ENCODE measurements at regions not wholly inside any gene's neighbourhood (a gene's known extent, or its start where the extent isn't known, plus 50 kb on each side); places are given as distances from the start of the nearest gene placed in this dataset.
"Not testable (repeated sequence)": the region's sequence is repeated elsewhere in the genome, so short reads cannot be mapped to it uniquely, and the experiment has no call there.

DNA sequence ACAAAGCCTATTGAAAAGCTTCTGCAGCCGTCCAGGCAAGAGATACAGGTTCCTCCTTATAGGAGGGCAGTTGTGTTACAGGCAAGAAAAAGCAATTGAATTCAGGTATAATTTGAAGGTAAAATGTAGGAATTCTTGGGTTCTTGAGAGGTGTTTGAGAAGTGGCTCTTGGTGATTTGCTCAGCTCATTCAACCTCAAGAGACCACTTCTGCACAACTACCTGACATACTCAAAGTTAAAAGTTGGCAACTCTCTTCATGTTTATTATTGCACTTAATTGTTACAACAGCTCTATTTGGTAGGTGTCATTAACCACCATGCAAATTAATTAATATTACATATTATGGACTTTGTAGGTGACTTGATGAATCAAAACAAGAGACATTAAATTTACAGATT lies 753.2 kb downstream of the ADCYAP1 start:
- CTCF ChIA-PET, result no interaction called here
- POLR2A ChIA-PET, result no interaction called here

DNA sequence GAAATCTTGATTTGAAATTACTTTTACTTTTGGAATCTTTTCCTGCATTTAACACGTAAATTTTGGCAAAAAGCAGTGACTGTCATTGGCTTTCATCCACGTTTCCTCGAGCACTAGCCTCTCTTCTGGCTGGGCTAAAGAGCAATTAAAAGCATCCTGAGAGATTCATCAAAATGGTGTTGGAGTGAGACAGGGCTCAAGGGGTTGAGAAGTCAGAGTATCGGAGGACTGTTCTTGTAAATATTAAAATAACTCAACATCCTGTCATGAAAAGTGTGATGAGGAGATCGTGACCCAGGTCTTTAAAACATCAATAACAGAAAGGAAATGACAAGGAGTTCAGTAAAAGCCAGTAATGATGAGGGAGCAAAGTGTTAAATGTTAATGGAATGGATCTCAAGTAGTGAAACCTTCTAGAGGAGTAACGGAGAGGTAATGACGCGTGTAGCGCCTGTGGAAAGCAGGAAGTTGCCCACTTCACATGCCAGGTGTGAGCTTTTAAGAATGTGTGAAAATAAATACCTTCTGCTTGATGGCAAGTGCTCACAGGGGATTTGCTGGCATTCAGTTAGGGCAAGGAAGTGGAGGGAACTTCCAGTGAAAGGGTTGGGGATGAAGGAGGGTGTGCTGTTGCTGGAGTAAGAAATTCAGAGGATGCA lies 754.4 kb downstream of the ADCYAP1 start:
- CTCF ChIA-PET, result no interaction called here
- TF ChIP-seq, protein P1, sequence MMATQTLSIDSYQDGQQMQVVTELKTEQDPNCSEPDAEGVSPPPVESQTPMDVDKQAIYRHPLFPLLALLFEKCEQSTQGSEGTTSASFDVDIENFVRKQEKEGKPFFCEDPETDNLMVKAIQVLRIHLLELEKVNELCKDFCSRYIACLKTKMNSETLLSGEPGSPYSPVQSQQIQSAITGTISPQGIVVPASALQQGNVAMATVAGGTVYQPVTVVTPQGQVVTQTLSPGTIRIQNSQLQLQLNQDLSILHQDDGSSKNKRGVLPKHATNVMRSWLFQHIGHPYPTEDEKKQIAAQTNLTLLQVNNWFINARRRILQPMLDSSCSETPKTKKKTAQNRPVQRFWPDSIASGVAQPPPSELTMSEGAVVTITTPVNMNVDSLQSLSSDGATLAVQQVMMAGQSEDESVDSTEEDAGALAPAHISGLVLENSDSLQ (IDR thresholded peaks at IDR 0.05), result no peak
- TF ChIP-seq BHLHE40 (IDR thresholded peaks at IDR 0.05; ENCODE audit: borderline replicate concordance), result no peak
- no peak for TF ChIP-seq LEF1 (IDR thresholded peaks at IDR 0.05; ENCODE audit: borderline replicate concordance)
- TF ChIP-seq ELF4 (IDR thresholded peaks at IDR 0.05), result no peak
- no peak for TF ChIP-seq FOXM1 (IDR thresholded peaks at IDR 0.05; ENCODE audit: borderline replicate concordance)
- POLR2A ChIA-PET, result no interaction called here
- no peak for DNase-seq (ENCODE audit: extremely low spot score)

More for the DNA sequence above, 753.2 kb downstream of the ADCYAP1 start:
- TF ChIP-seq, protein P1 (IDR thresholded peaks at IDR 0.05), result no peak
- no peak for TF ChIP-seq FOXM1 (IDR thresholded peaks at IDR 0.05; ENCODE audit: borderline replicate concordance)
- TF ChIP-seq HDGF (IDR thresholded peaks at IDR 0.05; ENCODE audit: borderline replicate concordance), result no peak
- no peak for TF ChIP-seq SUZ12 (IDR thresholded peaks at IDR 0.05)
- TF ChIP-seq CTBP1 (IDR thresholded peaks at IDR 0.05; ENCODE audit: borderline replicate concordance), result no peak
- no peak for TF ChIP-seq L3MBTL2 (conservative IDR thresholded peaks at IDR 0.05)
- TF ChIP-seq BHLHE40 (IDR thresholded peaks at IDR 0.05; ENCODE audit: borderline replicate concordance), result no peak
- TF ChIP-seq LEF1 (IDR thresholded peaks at IDR 0.05; ENCODE audit: borderline replicate concordance), result no peak
- no peak for TF ChIP-seq ZNF384 (IDR thresholded peaks at IDR 0.05)
- TF ChIP-seq TARDBP (IDR thresholded peaks at IDR 0.05), result no peak
- TF ChIP-seq FOXA1 (IDR thresholded peaks at IDR 0.05), result no peak
- TF ChIP-seq ARNT (IDR thresholded peaks at IDR 0.05), result no peak
- TF ChIP-seq ELF4 (IDR thresholded peaks at IDR 0.05), result no peak
- no peak for TF ChIP-seq NFRKB (IDR thresholded peaks at IDR 0.05)
- no peak for TF ChIP-seq SP1 (IDR thresholded peaks at IDR 0.05)
- no peak for DNase-seq (ENCODE audit: extremely low spot score)

DNA sequence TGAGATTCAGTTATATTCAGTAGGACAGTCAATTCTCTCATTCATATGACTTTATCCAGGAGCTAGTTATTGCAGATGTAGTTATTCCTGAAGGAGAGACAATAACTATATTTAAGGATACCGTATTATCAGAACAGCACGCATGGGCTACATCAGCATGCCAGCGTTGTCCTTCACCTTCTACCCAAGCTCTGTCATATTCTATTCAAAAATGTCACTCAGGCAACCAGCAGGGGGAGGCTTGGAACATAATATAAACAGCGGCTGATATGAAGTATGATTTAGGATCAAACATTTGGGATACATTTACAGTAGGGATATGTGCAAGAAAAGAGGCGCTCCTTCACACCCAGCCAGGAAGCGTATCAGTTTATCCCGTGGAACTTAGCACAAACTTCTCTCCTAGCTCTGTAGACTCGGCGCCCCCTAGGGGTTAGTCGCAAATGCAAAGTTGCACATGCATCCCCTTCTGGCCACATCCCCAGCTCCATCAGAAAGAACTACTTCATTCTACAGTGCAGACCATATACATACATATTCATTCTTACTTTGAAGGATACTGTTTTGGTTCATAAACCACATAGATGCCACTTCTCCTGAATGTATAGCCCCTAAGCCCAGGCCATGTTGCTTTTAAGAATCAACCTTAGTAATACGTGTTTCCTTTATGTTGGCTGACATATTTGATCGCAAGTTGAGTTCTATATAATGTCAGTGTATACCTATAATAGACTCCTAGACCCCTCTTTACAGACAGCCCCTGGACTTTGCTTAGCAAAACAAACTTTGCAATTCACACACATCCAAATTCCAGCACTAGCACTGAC lies 759.4 kb downstream of the ADCYAP1 start:
- DNase-seq (ENCODE audit: extremely low spot score), result peak; percentile 18
- ChIA-PET POLR2A (no interaction called here), CTCF (interaction anchor here (0.7 kb wide), 1 partner anchor 356 kb away, joined by 3 read pairs; no protein-coding TSS in a partner anchor)
- TF ChIP-seq ZNF384 (IDR thresholded peaks at IDR 0.05) (no peak), LEF1 (IDR thresholded peaks at IDR 0.05; ENCODE audit: borderline replicate concordance) (no peak), CTBP1 (IDR thresholded peaks at IDR 0.05; ENCODE audit: borderline replicate concordance) (no peak), HDGF (IDR thresholded peaks at IDR 0.05; ENCODE audit: borderline replicate concordance) (no peak), NFRKB (IDR thresholded peaks at IDR 0.05) (no peak), FOXA1 (IDR thresholded peaks at IDR 0.05) (no peak), FOXM1 (IDR thresholded peaks at IDR 0.05; ENCODE audit: borderline replicate concordance) (no peak), TARDBP (IDR thresholded peaks at IDR 0.05) (no peak), ELF4 (IDR thresholded peaks at IDR 0.05) (no peak), BHLHE40 (IDR thresholded peaks at IDR 0.05; ENCODE audit: borderline replicate concordance) (no peak), SUZ12 (IDR thresholded peaks at IDR 0.05) (no peak), FOXK2 (IDR thresholded peaks at IDR 0.05) (no peak), SP1 (IDR thresholded peaks at IDR 0.05) (no peak), L3MBTL2 (conservative IDR thresholded peaks at IDR 0.05) (no peak), ARNT (IDR thresholded peaks at IDR 0.05) (no peak)
- TF ChIP-seq, protein P1 (IDR thresholded peaks at IDR 0.05), result no peak

DNA sequence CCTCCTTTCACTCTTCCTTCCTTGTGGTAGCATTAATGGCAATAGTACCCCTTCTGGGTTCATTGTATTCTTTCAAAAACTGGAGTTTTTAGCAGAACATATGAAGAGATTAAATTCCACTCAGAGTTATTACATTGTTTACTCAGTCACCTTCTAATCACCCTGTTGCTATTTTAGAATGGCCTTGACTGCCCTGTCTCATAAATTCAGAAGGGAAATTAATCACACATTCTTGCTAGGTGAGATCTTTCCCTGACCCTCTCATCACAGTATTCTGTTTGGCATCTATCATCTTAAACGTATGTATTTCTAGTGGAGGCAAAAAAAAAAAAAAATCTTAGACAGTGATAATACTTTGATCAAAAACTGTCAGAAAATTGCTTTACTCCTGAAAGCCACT lies 760.4 kb downstream of the ADCYAP1 start:
- POLR2A ChIA-PET, result no interaction called here
- CTCF ChIA-PET, result no interaction called here
- TF ChIP-seq ARNT (IDR thresholded peaks at IDR 0.05), result no peak
- TF ChIP-seq FOXK2 (IDR thresholded peaks at IDR 0.05), result no peak
- no peak for TF ChIP-seq L3MBTL2 (conservative IDR thresholded peaks at IDR 0.05)
- TF ChIP-seq ZNF384 (IDR thresholded peaks at IDR 0.05), result no peak
- no peak for TF ChIP-seq NFRKB (IDR thresholded peaks at IDR 0.05)
- TF ChIP-seq SUZ12 (IDR thresholded peaks at IDR 0.05), result no peak
- no peak for TF ChIP-seq LEF1 (IDR thresholded peaks at IDR 0.05; ENCODE audit: borderline replicate concordance)
- no peak for TF ChIP-seq SP1 (IDR thresholded peaks at IDR 0.05)
- TF ChIP-seq BHLHE40 (IDR thresholded peaks at IDR 0.05; ENCODE audit: borderline replicate concordance), result no peak
- TF ChIP-seq, protein P1 (IDR thresholded peaks at IDR 0.05), result no peak
- TF ChIP-seq FOXM1 (IDR thresholded peaks at IDR 0.05; ENCODE audit: borderline replicate concordance), result no peak
- no peak for TF ChIP-seq CTBP1 (IDR thresholded peaks at IDR 0.05; ENCODE audit: borderline replicate concordance)
- no peak for TF ChIP-seq HDGF (IDR thresholded peaks at IDR 0.05; ENCODE audit: borderline replicate concordance)
- no peak for TF ChIP-seq ELF4 (IDR thresholded peaks at IDR 0.05)
- no peak for DNase-seq (ENCODE audit: extremely low spot score)

DNA sequence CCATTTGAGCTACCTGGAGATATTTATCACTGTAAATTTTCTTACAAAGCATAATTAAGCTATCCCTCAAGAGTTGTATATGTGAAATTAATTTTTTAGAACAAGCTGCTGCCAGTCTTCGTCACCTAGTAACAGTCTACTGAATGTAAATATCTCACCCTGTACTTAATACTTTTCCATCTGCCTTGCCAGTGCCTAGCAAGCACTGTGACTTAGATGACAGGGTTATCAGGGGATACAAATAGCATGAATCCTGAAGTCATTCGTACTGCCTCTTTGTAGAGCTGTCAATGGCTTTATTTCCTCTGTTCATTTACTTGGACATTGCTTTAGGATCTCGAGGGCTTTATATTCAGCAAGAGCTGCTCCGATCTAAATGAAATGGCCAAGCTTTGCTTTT lies 763.6 kb downstream of the ADCYAP1 start:
- TF ChIP-seq CTBP1 (IDR thresholded peaks at IDR 0.05; ENCODE audit: borderline replicate concordance) (no peak), FOXM1 (IDR thresholded peaks at IDR 0.05; ENCODE audit: borderline replicate concordance) (no peak), SUZ12 (IDR thresholded peaks at IDR 0.05) (no peak), BHLHE40 (IDR thresholded peaks at IDR 0.05; ENCODE audit: borderline replicate concordance) (no peak), FOXK2 (IDR thresholded peaks at IDR 0.05) (no peak), ARNT (IDR thresholded peaks at IDR 0.05) (no peak), TARDBP (IDR thresholded peaks at IDR 0.05) (no peak), NFRKB (IDR thresholded peaks at IDR 0.05) (no peak), SP1 (IDR thresholded peaks at IDR 0.05) (no peak), HDGF (IDR thresholded peaks at IDR 0.05; ENCODE audit: borderline replicate concordance) (no peak), L3MBTL2 (conservative IDR thresholded peaks at IDR 0.05) (no peak), LEF1 (IDR thresholded peaks at IDR 0.05; ENCODE audit: borderline replicate concordance) (no peak)
- ChIA-PET CTCF (no interaction called here), POLR2A (no interaction called here)
- no peak for DNase-seq (ENCODE audit: extremely low spot score)

DNA sequence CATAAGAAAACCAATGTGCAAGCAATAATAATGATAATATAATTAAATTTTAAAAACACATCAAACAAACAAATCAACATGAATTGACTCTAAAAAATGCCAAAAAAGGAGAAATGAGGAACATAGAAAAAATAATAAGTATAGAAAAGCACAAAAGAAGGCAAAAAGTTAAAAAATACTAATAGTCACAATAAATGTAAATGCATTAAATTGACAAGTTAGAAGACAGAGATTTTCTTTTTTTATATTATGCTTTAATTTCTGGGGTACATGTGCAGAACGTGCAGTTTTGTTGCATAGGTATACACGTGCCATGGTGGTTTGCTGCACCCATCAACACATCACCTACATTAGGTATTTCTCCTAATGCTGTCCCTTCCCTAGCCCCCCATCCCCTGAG lies 767.0 kb downstream of the ADCYAP1 start:
- CTCF ChIA-PET; POLR2A ChIA-PET; DNase-seq (ENCODE audit: extremely low spot score): not testable (repeated sequence)

Measured in HEK293T (cell line).